Choroid plexus epithelial cell (primary cell): ENCODE measurements at regions not wholly inside any gene's neighbourhood (a gene's known extent, or its start where the extent isn't known, plus 50 kb on each side); places are given as distances from the start of the nearest gene placed in this dataset.
"Not testable (repeated sequence)": the region's sequence is repeated elsewhere in the genome, so short reads cannot be mapped to it uniquely, and the experiment has no call there.

Experiments used
- DNase-seq: peaks from one replicate; pipeline ENCODE4 v3.0.0-alpha.2; 2010; ENCODE audit warnings: low read depth
- H3K4me3 ChIP-seq: 2 replicates; pipeline ENCODE4 v1.5.1; 2011; ENCODE audit warnings: low read depth, mild to moderate bottlenecking, control low read depth, low read length, moderate library complexity
- CTCF ChIP-seq: conservative IDR thresholded peaks from 2 replicates; pipeline ENCODE4 v1.5.1; 2011; ENCODE audit warnings: low read depth, mild to moderate bottlenecking, control low read depth, inconsistent platforms, low read length, moderate library complexity

GRCh38 chr14:106380740-106381139 lies 854.4 kb downstream of the TMEM121 start:
- DNase-seq, result no peak
- TF ChIP-seq CTCF, result no peak
- no peak overlapping the region for H3K4me3 ChIP-seq

- not testable (repeated sequence) for H3K4me3 ChIP-seq, DNase-seq
Observed at GRCh38 chr14:106389186-106389585, 862.8 kb downstream of the TMEM121 start.

GRCh38 chr14:106390401-106390800 lies 864.0 kb downstream of the TMEM121 start:
- TF ChIP-seq CTCF, result no peak
- H3K4me3 ChIP-seq, result no peak overlapping the region
- DNase-seq, result no peak

GRCh38 chr14:106390947-106391346 lies 864.6 kb downstream of the TMEM121 start:
- TF ChIP-seq CTCF, result no peak
- no peak overlapping the region for H3K4me3 ChIP-seq

GRCh38 chr14:106393742-106394141 lies 867.4 kb downstream of the TMEM121 start:
- H3K4me3 ChIP-seq, result no peak overlapping the region
- no peak for DNase-seq
- TF ChIP-seq CTCF, result no peak

More at GRCh38 chr14:106390947-106391346, 864.6 kb downstream of the TMEM121 start:
- DNase-seq, result no peak

- TF ChIP-seq CTCF, result no peak
- DNase-seq, result no peak
- H3K4me3 ChIP-seq, result no peak overlapping the region
Observed at GRCh38 chr14:106395456-106396050, 869.2 kb downstream of the TMEM121 start.

- H3K4me3 ChIP-seq, result no peak overlapping the region
- no peak for DNase-seq
- no peak for TF ChIP-seq CTCF
Observed at GRCh38 chr14:106396999-106397398, 870.6 kb downstream of the TMEM121 start.

- H3K4me3 ChIP-seq, DNase-seq: not testable (repeated sequence)
Observed at GRCh38 chr14:106398931-106399331, 872.5 kb downstream of the TMEM121 start.

GRCh38 chr14:106401316-106401715 lies 874.9 kb downstream of the TMEM121 start:
- H3K4me3 ChIP-seq, DNase-seq: not testable (repeated sequence)

- DNase-seq, H3K4me3 ChIP-seq: not testable (repeated sequence)
Observed at GRCh38 chr14:106410229-106410628, 883.8 kb downstream of the TMEM121 start.
